ENCODE measurements at regions not wholly inside any gene's neighbourhood (a gene's known extent, or its start where the extent isn't known, plus 50 kb on each side); places are given as distances from the start of the nearest gene placed in this dataset.

DNA sequence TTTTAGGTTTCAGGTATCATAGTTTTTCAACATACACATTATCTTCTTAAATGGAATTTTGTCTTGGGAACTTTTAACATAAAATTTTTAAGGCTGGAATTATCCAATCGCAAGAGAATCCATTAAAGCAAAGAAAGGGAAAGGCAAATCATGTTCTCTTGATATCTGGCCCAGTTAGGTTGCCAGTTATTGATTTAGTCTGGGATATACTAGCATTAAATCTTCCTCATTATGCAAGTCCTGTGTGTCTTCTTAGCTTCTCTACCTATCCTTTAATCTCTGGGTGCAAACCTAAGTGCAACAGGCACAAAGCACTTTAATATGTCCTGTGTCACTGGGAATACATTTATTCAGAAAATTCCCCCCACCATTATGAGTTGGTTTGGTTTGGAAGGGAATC, 75.4 kb upstream of the CNTLN start:
- TF ChIP-seq, protein P1, sequence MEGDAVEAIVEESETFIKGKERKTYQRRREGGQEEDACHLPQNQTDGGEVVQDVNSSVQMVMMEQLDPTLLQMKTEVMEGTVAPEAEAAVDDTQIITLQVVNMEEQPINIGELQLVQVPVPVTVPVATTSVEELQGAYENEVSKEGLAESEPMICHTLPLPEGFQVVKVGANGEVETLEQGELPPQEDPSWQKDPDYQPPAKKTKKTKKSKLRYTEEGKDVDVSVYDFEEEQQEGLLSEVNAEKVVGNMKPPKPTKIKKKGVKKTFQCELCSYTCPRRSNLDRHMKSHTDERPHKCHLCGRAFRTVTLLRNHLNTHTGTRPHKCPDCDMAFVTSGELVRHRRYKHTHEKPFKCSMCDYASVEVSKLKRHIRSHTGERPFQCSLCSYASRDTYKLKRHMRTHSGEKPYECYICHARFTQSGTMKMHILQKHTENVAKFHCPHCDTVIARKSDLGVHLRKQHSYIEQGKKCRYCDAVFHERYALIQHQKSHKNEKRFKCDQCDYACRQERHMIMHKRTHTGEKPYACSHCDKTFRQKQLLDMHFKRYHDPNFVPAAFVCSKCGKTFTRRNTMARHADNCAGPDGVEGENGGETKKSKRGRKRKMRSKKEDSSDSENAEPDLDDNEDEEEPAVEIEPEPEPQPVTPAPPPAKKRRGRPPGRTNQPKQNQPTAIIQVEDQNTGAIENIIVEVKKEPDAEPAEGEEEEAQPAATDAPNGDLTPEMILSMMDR (IDR thresholded peaks at IDR 0.05 in 4 of 5, conservative IDR thresholded peaks at IDR 0.05 in 1 of 5) = no peak
- TF ChIP-seq POLR2A (IDR thresholded peaks at IDR 0.05) = no peak

All from gastrocnemius medialis (tissue), 4 donors.